MV-4-11 (cell line): ENCODE measurements at regions not wholly inside any gene's neighbourhood (a gene's known extent, or its start where the extent isn't known, plus 50 kb on each side); places are given as distances from the start of the nearest gene placed in this dataset.
"Not testable (repeated sequence)": the region's sequence is repeated elsewhere in the genome, so short reads cannot be mapped to it uniquely, and the experiment has no call there.

Experiments used
- DNase-seq: peaks from one replicate; lab custom pipeline; 2025; lab: John Stamatoyannopoulos, UW

DNA sequence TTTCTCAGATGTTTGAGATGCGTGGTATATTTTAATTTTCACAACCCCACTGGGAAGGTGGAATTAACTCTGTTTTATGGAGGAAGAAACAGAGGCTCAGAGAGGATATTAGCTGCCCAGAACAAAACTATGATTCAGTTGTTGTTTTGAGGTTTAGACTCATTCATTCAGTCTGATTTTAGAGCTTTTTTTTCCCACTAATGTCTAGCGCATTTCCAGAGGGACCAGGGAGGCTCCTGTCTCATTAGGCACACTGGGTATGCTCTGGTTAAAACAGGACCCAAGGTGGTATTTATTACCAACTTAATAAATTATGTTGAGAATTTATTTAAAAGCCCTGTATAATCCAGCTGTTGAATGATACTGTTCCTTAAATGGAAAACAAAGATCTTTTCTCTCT, 272.0 kb upstream of the RGMA start:
- DNase-seq: no peak

DNA sequence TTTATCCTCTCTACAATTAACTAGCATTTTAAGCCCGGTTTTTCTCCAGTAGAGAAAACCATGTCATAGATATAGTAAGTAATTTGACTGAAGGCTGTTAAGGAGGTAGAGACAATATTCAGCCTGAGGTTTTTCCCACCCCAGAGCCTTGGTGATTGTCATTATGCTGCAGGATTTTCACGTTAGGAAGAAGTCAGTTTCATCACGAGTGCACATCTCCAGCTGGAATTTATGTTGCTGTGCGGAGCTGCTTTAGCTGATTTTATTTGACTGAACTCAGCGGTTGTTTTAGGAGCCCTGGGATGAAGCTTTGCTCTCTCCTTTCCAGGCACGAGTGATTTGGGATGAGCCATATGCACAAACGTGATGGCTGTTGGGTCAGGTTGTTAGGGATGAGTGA, 271.3 kb upstream of the RGMA start:
- no peak for DNase-seq

DNA sequence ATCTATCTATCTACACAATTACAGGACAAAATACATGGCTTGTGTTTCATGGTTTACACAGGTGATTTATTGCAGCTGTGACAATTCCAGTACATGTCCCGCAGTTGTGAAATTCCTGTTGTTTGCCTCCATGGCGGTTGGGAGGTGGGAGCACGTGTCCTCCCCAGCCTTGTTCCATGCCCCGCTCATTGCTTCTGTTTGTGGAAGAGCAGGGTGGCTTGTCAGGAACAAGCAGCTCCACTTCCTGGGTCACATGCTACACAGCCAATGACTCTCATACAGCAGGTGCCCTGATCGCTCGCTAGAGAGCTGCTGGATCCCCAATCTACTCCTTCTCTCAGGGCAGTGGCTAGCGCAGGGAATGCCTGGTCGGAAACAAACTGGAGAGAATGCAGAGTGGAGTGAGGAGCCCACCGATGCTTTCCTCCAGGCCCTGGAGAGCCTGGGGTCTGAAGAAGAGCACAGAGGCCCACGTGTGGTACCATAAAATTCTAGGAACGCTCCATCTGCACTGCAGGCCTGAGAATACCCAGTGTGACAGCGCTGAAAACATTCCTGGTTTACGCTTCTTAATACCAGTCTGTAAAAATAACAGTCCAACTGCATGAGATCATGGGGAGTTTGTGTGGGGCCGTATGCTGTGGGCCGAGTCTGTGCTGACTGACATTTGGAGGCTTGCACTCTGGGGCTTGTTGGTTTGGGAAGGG, 270.6 kb upstream of the RGMA start:
- no peak for DNase-seq

DNA sequence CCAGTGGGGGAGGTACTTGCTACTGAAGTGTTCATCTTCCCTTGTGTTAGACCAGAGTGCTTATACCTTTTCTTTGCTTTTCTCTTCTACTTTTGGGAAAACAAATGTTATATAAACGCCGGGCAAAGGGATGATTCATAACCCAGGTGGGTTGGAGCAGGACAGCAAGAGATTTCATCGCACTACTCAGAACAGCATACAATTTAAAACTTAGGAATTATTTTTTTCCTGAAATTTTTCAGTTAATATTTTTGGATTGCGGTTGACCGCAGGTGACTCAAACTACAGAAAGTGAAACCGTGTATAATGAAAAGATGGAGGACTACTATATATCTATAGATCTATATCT, 270.0 kb upstream of the RGMA start:
- DNase-seq: no peak

DNA sequence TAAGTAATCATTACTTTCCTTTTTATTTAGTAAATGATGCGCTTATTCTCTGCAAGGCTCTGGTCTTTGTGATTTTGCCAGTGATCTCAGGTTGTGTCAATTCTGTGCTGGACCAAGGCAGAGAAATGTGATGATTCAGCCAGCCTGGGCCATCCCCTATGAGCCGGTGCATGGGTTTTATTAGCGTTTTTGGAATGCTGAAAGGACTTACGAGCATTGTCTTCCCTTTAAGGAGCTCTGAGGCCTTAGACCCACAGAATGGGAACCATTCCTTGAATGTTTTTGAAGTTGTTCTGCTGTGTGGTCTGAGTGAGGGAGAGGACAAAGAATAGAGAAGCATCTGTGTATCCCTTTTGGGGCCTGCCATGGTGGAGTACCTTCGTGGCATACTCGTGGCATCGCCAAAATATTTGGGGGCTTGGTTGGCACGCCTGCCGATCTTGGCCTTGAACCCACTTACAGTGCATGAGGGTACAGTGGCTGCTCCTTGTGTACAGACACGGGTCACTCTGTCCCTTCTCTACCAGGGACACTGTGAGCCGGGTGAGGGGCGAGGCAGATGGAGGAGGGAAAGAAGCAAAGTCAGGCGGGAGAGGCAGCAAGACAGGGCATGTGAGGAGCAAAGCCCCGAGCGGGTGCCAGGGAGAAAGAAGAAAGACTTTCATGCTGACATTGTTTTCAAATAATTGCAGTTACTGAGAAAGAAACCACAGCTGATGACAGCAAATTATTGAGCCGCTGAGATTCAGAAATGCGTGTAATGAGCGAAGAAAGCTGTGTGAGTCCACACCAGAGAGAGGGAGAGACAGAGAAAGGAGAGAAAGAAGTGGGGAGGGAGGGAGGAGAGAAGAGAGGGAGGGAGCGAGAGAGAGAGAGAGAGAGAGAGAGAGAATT, 269.4 kb upstream of the RGMA start:
- DNase-seq: no peak

DNA sequence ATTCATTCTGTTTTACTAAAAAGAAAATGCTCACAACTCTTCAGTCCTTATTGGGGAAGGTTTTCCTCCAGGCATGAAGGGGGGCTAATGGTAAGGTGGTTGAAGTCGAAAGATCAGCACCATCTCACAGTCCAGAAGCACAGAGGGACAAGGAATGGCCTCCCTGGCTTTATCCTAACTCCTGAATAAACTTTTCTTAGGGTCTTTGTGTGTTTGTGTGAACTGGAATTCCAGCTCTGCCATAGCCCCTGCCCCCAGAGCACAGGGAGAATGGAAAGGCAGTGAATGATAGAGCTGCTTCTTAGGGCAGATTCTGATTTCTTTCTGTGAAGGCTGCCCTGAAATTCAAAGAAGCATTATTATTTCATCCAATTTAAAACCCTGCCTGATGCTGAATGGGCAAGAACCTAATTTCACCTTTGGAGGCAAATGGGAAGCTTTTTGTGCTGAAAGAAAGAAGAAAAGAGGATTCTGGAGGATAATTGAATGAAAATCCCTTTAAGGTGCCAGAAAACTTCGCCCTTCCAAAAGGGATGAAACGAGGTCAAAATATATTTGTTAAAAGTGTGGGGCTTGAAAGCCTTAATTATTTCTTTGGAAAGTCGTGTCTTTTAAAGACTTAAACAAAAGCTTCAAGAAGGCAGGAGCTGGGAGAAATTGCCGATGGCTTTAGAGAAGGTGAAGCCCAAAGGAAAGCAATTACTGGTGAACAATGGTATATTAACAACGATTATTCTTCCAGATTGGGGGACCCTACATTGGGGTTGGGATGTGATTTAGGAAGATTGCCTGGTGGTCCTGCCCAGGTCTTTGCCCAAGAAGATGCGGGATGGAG, 259.9 kb upstream of the RGMA start:
- no peak for DNase-seq

DNA sequence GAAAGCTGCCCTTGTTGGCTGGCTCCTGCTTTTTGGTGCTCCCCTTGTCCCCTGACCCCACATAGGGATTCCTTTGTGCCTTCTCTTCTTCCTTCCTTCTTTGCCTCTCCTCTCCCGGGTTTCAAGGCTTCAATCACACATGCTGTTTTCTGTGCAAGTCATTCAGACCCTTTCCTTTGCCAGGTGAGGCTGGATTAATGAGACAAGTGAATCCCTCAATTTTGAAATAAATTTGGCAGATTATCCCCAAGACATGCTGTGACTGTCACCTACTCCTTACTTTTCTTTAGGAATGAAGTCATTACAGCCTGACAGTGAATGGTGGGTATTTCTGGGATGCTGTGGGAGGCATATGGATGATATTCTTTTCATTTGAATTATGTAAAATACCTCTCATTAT, 259.0 kb upstream of the RGMA start:
- no peak for DNase-seq

DNA sequence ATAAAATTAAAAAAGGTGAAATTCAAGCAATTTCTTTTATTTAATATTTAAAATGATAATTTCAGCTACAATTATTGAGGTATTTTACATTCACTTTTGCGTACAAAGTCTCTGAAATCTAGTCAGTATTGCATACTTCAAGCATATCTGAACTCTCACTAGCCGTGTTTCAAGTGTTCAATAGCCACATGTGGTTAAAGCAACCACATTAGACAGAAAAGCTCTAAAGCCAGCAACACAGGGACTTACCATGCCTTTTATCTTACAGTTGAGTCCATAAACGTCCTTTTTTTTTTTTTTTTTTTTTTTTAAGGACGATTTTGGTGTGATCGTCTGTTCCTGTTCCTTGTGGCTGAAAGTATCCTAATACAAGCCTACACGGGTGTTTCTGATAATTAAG, 257.0 kb upstream of the RGMA start:
- peak; percentile 6 for DNase-seq

DNA sequence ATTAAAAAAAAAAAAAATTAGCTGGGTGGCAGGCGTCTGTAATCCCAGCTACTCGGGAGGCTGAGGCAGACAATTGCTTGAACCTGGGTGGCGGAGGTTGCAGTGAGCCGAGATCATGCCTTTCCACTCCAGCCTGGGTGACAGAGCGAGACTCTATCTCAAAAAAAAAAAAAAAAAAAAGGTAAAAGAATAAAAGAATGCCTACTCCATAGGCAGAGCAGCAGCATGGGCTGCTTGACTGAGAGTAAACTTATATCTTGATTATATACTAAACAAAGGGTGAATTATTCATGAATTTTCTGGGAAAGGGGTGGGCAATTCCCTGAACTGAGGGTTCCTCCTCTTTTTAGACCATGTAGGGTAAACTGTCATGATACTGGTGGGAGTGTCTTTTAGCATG, 254.4 kb upstream of the RGMA start:
- DNase-seq: not testable (repeated sequence)

DNA sequence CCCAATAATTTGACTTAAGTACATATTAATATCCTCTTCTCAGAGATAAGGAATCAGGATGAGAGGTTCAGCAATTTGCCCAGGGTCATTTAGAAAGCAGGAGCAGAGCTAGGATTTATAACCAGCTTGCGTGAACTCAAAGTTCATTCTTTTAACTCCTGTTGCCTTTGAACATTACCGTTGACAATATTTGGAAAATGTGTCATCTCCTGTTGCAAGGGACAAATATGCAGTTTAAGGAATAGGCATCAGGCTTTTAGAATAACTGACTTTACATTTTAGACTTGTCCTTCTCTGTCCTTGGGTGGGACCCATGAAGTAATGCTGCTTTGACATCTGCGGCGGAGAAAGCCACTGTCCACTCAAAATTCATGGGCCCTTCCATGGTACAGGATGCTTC, 252.2 kb upstream of the RGMA start:
- no peak for DNase-seq

DNA sequence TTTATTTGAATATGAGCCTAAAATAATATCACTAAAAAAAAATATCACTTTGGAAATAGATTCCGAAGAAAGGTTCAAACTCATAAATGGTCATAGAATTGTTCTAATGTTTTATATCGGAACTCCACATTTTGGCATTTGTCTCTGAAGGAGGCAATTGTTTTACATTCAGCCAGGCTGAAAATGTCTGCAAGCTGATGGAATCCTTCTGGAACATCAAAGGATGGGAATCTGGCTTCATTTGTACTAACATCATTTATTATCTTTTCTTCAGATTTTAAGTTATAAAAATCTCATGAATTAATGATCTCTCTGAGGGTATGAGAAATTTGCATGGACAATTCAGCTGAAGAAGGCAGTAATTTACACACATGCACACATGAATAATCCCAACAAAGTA, 251.4 kb upstream of the RGMA start:
- DNase-seq: no peak

DNA sequence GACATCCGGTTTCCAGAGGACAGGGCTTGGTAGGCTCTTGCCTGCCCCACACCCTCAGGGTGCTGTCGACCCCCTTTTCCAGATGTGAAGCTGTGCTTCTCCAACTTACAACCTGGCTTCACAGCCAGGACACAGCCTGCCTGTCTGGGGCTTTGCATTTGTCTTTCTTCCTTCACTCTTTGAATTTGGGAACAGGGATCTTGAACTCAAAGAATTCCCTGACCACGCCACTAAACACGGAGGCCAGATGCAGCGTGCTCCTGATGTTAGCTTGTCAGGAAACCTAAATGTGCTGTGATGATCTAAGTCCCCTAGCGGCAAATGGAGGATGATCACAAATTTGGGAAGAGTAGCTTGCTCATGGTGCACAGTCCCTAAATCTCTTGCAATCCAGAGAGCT, 244.8 kb upstream of the RGMA start:
- DNase-seq: no peak

DNA sequence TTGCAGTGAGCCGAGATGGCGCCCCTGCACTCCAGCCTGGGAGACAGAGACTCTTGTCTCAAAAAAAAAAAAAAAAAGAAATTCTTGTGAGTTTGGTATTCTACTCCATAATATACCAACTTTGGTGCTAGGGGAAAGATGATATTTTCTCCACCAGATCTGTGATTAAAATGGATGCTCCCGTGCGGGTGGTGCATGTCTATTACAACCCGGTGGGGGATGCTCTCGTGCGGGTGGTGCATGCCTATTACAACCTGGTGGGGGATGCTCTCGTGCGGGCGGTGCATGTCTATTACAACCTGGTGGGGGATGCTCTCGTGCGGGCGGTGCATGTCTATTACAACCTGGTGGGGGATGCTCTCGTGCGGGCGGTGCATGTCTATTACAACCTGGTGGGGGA, 244.1 kb upstream of the RGMA start:
- DNase-seq: not testable (repeated sequence)

DNA sequence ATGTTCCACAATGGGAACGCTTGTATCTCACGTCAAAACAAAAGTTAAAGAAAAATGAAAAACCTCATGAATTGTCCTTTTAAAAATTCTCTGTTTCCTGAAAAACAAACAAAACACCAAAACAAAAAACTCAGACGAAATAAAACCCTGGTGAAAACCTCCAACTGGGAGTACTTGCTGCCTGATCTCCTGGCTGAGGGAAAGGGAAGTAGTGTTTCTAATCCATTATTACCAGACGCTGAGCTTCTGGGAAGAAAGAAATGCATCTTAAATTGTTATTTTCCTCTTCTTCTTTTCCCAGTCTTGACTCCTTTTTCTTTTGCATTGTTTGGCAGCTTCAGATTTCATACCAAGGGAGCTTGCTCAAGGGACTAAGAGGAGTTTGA, 243.2 kb upstream of the RGMA start:
- no peak for DNase-seq

DNA sequence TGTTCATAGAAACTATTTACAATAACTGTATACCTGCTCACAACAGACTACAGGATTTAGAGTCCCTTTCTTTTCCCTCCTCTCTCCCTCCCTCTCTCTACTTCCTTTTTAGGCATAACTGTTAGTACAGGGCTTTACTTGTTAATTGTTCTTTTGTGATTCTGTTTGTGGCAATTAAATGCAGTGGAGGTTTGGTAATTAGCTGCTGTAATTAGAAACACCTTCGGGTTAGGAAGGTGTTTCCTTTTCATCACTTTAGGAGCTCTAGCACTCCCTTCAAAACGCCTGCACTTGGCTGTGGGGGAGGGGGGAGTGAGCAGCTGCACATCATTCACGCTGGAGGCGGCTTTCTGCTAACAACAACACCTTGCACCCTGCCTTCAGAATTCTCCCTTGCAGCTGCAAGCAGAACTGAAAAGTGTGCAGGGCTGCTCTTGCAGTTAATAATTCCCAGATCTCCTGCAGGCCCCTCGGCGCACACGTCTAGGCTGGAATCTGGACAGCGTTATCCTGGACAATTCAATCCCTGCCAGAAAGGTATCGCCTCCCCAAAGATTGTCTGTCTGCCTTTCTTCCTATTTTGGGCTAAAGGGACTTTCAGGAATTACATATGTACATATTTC, 242.6 kb upstream of the RGMA start:
- no peak for DNase-seq

DNA sequence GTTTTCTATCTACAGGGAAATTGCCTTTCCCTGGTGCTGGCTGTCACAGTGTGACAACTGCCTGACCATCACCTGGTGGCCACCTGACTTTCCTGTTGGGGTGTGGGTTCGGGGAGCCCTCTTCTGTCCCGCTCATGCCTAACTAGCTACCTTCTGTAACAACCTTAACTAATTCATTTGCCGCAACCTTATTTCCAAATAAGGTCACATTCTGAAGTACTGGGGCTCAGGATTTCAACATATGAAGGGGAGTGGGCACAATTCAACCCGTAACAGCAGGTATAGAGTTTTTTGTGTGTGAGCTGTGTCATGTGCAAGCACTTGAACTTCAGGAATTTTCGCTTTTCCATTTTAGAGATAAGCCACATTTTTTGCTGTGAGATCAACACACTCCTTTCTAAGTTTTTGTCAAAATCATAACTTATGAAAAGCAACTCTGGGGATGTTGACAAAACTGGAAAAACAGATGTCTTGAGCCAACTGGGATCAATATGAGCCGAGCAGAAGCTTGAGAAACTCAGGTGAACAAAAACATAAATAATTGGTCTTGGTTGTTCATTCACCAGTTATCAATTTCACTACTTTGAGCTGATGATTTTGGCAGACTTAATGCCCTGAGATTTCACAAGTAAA, 242.0 kb upstream of the RGMA start:
- DNase-seq: no peak

DNA sequence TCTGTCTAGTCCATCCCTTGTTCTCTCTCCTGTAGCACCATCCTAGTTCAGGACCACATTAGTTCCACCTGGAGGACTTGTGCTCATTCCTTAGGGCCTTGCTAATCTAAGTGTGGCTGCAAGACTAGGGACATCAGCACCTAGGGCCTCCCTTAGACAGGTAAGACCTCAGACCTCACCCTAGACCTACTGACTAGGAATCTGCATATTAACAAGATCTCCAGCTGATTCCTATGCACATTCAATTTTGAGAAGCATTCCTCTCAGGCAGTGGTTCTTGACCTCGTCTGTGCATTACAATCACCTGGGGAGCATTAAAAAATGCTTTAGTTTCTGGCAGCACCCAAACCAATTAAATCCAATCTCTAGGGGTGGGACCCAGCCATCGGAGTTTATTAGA, 238.4 kb upstream of the RGMA start:
- DNase-seq: no peak

DNA sequence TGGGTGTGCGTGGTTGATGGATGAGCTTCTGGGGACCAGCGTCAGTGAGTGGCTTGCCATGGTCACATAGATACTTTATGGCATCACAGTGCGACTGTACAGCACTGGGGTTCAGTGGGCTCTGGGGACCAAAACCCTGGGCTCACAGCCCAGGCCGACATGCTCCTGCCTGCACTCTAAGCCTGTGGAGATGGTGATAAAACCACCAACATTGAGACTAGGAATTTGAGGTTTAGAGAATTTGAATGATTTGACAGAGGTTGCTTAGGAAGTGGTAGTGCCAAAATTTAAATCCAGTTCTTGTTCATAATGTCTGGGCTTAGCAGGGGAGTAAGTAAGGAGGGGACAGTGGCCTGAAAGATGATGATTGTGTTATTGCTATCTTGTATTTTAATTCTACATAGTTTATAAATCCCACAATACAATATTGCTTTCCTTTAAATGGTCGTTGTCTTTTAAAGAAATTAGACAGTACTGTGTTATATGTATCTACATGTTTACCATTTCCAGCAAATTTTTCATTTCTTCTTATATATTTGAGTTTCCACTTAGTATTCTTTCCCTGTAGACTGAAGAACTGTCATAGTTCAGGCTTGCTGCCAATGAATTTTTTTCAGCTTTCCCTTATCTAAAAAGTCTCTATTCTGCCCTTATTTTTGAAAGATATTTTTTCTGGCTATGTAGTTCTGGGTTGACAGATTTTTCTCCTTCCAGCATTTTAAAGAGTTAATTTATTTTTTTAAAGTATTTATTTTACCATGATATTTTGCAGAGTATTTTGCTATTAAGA, 235.4 kb upstream of the RGMA start:
- no peak for DNase-seq

DNA sequence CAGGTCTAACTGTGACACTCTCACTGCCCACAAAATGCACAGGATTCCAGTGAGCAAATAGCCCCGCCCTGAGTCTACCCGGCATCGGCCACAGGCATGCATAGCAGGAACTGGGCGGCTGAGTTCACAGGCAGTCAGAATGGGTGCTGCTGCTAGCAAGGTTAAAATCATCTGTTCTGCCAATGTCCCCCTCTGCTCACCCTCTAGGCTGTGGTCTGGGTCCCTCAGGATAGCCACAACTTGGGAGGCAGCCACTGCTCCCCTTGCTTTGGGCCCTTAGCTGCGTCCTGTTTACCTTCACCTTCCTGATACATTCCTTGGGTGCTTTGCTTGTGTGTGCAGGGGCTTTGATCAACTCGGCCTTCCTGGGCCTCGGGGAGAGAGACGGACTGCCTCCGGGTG, 232.9 kb upstream of the RGMA start:
- DNase-seq: no peak

DNA sequence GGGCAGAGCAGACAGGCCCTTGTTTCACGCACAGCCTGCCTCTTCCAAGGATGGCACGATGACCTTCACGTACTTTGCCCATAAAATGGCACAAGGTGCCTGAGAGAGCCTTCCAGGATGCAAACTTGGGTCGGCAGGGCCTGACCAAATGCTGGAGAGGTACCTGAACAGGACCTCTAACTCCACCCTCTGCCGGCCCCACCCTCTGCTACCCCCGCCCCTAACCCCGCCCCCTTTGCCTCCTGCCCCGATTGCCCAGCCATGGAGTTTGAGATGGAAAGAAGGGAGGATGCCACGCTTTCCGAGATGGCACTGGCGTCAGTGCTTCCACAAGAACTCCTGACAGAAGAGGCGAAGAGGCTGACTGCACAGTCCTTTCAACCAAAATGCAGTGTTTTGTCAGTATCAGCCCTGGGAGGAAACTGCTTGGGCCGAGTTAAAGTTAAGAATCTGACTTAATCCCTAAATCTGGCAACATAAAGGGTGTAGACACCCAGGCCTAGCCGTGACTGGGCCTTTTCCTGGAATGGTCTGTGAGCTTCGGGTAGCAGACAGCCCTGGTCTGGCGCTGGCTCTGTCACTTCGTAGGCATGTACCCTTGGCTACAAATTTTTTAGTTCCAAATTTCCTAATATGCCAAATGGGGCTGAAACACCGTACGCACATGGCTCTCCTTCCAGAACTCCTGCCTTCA, 230.3 kb upstream of the RGMA start:
- no peak for DNase-seq
